Esophagus muscularis mucosa (tissue), 3 donors: ENCODE measurements at regions not wholly inside any gene's neighbourhood (a gene's known extent, or its start where the extent isn't known, plus 50 kb on each side); places are given as distances from the start of the nearest gene placed in this dataset.

Experiments used
- POLR2A ChIP-seq: fragments of 450-650 bp; IDR thresholded peaks from one replicate; pipeline ENCODE4 v1.6.1; 2017; ENCODE audit warnings: antibody characterized with exemption, moderate library complexity, mild to moderate bottlenecking, low read depth
- POLR2AphosphoS5 ChIP-seq, 2 donors: sonication (generic); formaldehyde crosslinking; IDR thresholded peaks; one replicate each; pipeline ENCODE4 v1.6.1; 2017; ENCODE audit warnings: antibody characterized with exemption in 2 of 2
- TF ChIP-seq, protein P1 (sequence below), 3 experiments: fragments of 200-600 bp in 2 of 3; fragments of 450-650 bp in 1 of 3; sonication (generic) in 2 of 3; IDR thresholded peaks; one replicate each; pipeline ENCODE4 v1.5.1; 2017 to 2019; ENCODE audit warnings: antibody characterized with exemption in 3 of 3, mild to moderate bottlenecking in 2 of 3, moderate library complexity in 1 of 3

DNA sequence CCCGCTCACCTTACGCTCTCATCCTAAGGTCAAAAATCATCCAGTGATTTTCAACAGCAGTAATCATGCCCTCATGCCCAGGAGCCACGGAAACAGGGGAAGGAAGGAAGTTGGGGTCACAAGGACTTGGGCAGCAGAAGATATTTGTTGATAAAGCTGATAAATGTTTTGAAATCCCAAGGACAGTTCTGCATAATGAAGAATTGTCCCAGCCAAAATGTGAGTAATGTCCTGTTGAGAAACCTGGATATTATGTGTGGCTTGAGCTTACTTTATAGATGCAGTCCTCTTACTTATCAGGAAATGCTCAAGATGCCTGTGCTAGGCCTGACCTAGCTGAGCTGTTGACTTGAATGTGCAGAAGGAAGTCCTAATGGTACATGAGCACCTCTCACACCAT is 263.0 kb upstream of the ZFP42 start:
- TF ChIP-seq, protein P1, sequence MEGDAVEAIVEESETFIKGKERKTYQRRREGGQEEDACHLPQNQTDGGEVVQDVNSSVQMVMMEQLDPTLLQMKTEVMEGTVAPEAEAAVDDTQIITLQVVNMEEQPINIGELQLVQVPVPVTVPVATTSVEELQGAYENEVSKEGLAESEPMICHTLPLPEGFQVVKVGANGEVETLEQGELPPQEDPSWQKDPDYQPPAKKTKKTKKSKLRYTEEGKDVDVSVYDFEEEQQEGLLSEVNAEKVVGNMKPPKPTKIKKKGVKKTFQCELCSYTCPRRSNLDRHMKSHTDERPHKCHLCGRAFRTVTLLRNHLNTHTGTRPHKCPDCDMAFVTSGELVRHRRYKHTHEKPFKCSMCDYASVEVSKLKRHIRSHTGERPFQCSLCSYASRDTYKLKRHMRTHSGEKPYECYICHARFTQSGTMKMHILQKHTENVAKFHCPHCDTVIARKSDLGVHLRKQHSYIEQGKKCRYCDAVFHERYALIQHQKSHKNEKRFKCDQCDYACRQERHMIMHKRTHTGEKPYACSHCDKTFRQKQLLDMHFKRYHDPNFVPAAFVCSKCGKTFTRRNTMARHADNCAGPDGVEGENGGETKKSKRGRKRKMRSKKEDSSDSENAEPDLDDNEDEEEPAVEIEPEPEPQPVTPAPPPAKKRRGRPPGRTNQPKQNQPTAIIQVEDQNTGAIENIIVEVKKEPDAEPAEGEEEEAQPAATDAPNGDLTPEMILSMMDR (IDR thresholded peaks at IDR 0.05) = no peak
- TF ChIP-seq POLR2A (no peak), POLR2AphosphoS5 (IDR thresholded peaks at IDR 0.05) (no peak)
